ENCODE measurements at regions not wholly inside any gene's neighbourhood (a gene's known extent, or its start where the extent isn't known, plus 50 kb on each side); places are given as distances from the start of the nearest gene placed in this dataset.

DNA sequence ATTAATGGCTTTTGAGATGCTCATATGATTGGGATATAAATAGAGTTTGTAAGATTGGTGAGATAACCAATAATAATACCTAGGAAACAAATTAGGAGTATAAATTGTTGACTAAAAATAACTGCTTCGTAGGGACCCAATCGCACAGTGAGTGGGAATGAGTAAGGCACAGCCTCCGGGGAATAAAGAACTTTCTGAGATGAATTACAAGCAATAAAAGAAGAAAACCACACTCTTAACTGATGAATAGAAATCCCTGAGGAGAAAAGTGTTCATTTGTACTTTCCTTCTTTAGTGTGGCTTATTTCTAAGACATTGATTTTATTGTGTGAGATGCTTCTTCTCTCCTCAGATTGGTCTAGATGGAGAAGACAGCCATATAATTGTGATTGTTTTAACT lies 443.4 kb upstream of the PRMT6 start:
- Histone ChIP-seq H3K36me3 (ENCODE audit: control insufficient read depth, low read depth, low read length) (no peaks in the 10 kb centered on the region), H3K4me1 (ENCODE audit: control insufficient read depth, low read depth, low read length) (no peaks in the 10 kb centered on the region)

DNA sequence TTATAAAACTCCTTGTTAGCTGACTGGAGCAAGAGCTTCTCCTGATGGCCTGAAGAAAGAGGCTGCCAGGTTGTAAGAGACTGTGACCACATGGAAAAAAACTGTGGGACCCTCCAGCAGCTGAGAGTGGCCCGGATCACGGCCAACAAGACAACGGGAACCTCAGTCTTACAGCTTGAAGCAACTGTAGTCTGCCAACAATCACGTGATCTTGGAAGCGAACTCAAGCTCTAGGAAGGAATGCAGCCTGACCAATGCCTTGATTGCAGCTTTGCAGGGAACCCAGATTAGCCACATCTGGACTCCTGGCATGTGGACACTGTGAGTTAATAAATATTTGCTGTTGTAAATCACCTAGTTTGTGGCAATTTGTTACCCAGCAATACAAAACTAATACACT lies 442.6 kb upstream of the PRMT6 start:
- Histone ChIP-seq H3K36me3 (ENCODE audit: control insufficient read depth, low read depth, low read length) (no peaks in the 10 kb centered on the region), H3K4me1 (ENCODE audit: control insufficient read depth, low read depth, low read length) (no peaks in the 10 kb centered on the region), H3K27me3 (ENCODE audit: control insufficient read depth, insufficient read depth, low read length) (no peaks in the 10 kb centered on the region), H3K4me3 (ENCODE audit: low read length) (no peak overlapping the region), H3K9ac (ENCODE audit: low read length) (no peak overlapping the region), H3K27ac (ENCODE audit: low read length) (no peak overlapping the region), H3K9me3 (ENCODE audit: control insufficient read depth, low read depth, low read length) (no peaks in the 10 kb centered on the region)

More for the DNA sequence above, 443.4 kb upstream of the PRMT6 start:
- no peak overlapping the region for H3K9ac ChIP-seq (ENCODE audit: low read length)
- H3K9me3 ChIP-seq (ENCODE audit: control insufficient read depth, low read depth, low read length): no peaks in the 10 kb centered on the region
- H3K27ac ChIP-seq (ENCODE audit: low read length): no peak overlapping the region
- no peak overlapping the region for H3K4me3 ChIP-seq (ENCODE audit: low read length)
- no peaks in the 10 kb centered on the region for H3K27me3 ChIP-seq (ENCODE audit: control insufficient read depth, insufficient read depth, low read length)

DNA sequence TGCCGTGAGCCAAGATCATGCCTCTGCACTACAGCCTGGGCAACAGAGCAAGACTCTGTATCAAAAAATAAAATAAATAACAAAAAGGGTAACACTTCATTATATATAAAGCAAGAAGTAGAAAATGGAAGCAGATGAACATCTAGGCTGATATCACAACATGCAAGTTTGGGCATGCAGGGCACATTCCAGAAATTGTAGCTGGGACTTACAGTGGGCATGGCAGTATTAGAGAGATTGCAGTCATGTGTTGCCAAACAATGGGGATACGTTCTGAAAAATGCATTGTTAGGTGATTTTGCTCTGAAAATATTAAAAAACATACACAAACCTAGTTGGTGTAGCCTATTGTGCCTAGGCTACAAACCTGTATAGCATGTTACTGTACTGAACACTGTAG lies 441.0 kb upstream of the PRMT6 start:
- H3K9me3 ChIP-seq (ENCODE audit: control insufficient read depth, low read depth, low read length): no peaks in the 10 kb centered on the region
- no peaks in the 10 kb centered on the region for H3K36me3 ChIP-seq (ENCODE audit: control insufficient read depth, low read depth, low read length)
- no peak overlapping the region for H3K4me3 ChIP-seq (ENCODE audit: low read length)
- no peaks in the 10 kb centered on the region for H3K4me1 ChIP-seq (ENCODE audit: control insufficient read depth, low read depth, low read length)
- no peak overlapping the region for H3K9ac ChIP-seq (ENCODE audit: low read length)
- no peaks in the 10 kb centered on the region for H3K27me3 ChIP-seq (ENCODE audit: control insufficient read depth, insufficient read depth, low read length)
- no peak overlapping the region for H3K27ac ChIP-seq (ENCODE audit: low read length)

DNA sequence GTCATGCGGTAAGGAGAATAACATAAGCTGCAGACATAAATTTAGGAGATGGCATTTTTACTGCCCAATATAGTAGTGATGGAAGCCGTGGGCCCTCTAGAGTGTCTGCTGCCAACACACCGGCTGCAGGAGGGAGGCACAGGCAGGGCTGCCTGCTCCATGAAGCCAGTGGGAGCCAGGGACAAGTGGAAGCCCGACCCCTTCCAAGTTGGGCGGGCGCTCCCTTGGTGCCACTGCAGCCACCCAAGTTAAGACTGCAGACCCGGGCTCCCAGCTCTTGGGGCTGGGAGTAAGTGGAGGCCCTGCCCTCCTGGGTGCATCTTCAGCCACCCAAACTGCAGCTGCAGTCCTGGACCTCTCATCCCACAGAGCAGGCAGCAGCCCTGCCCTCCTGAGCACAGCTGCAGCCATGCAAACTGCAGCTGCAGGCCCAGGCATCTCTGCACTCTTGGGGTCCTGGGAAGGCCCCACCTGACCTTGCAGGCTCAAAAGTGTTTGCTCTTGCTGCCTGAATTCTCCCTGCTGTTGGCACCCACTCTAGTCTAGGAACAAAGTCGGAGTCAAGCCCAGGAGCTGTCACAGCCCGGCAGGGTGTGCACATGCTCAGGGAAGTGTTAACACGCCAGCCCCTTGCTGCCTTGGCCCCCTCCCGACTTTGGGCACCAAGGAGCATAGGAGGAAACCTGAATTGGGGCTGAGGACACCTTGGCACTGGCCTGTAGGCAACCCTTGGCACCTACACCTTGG lies 437.2 kb upstream of the PRMT6 start:
- Histone ChIP-seq H3K9ac (ENCODE audit: low read length) (no peak overlapping the region), H3K4me1 (ENCODE audit: control insufficient read depth, low read depth, low read length) (no peaks in the 10 kb centered on the region), H3K27me3 (ENCODE audit: control insufficient read depth, insufficient read depth, low read length) (no peaks in the 10 kb centered on the region), H3K36me3 (ENCODE audit: control insufficient read depth, low read depth, low read length) (no peaks in the 10 kb centered on the region), H3K9me3 (ENCODE audit: control insufficient read depth, low read depth, low read length) (no peaks in the 10 kb centered on the region), H3K27ac (ENCODE audit: low read length) (no peak overlapping the region), H3K4me3 (ENCODE audit: low read length) (no peak overlapping the region)

DNA sequence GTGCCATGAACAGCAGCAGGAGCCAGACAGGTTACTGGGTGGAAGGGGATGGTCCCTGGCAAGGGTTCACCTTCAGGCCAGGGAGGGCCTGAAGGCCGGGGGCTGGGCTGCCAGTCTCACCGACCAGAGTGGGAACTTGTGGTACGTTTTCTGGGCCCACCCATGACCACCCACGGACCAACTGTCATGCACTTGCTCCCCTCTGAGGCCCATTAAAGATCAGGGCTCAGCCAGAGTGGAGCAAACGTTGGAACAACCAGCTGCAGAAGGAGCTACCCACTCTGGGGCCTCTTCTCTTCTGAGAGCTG lies 436.7 kb upstream of the PRMT6 start:
- Histone ChIP-seq H3K9me3 (ENCODE audit: control insufficient read depth, low read depth, low read length) (no peaks in the 10 kb centered on the region), H3K36me3 (ENCODE audit: control insufficient read depth, low read depth, low read length) (no peaks in the 10 kb centered on the region), H3K4me3 (ENCODE audit: low read length) (no peak overlapping the region), H3K27me3 (ENCODE audit: control insufficient read depth, insufficient read depth, low read length) (no peaks in the 10 kb centered on the region), H3K4me1 (ENCODE audit: control insufficient read depth, low read depth, low read length) (no peaks in the 10 kb centered on the region), H3K27ac (ENCODE audit: low read length) (no peak overlapping the region), H3K9ac (ENCODE audit: low read length) (no peak overlapping the region)

DNA sequence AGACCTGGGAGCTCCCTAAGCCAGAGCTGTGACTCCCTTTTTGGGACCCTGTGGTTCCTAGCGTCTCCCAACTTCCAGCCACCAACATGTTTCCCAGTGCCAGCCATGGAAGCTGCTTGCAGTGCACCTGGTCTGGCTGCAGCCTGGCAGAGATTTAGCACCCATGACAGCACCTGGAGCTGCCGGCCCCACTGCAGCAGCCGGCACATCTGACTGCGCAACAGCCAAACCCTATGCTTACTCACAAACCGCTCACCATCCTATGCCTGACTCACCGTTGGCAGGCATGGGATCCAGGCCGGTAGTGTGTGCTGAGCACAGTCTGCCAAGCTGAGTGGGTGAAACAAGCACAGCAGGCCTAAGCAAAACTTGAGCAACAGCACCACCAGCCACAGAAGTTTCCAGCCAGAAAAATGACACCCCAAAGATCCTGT lies 435.9 kb upstream of the PRMT6 start:
- Histone ChIP-seq H3K4me3 (ENCODE audit: low read length) (no peak overlapping the region), H3K4me1 (ENCODE audit: control insufficient read depth, low read depth, low read length) (no peaks in the 10 kb centered on the region), H3K9me3 (ENCODE audit: control insufficient read depth, low read depth, low read length) (no peaks in the 10 kb centered on the region), H3K27me3 (ENCODE audit: control insufficient read depth, insufficient read depth, low read length) (no peaks in the 10 kb centered on the region), H3K27ac (ENCODE audit: low read length) (no peak overlapping the region), H3K9ac (ENCODE audit: low read length) (no peak overlapping the region), H3K36me3 (ENCODE audit: control insufficient read depth, low read depth, low read length) (no peaks in the 10 kb centered on the region)

DNA sequence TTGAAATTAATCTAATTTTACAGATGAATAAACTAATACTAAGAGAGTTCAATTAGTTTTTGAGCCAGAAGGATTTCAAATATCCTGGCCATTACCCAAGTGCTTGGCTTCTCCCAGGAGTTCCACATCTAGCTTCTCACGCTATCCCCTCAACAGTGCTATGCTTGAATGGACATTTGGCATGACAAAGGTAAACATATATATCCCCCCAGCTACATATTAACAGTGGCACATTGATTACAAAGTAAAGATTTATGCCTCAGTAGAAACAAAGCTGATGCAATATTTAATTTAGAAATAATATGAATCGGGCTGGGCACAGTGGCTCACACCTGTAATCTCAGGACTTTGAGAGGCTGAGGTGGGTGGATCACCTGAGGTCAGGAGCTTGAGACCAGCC lies 434.6 kb upstream of the PRMT6 start:
- Histone ChIP-seq H3K4me1 (ENCODE audit: control insufficient read depth, low read depth, low read length) (no peaks in the 10 kb centered on the region), H3K4me3 (ENCODE audit: low read length) (no peak overlapping the region), H3K27ac (ENCODE audit: low read length) (no peak overlapping the region), H3K9ac (ENCODE audit: low read length) (no peak overlapping the region), H3K27me3 (ENCODE audit: control insufficient read depth, insufficient read depth, low read length) (no peaks in the 10 kb centered on the region), H3K36me3 (ENCODE audit: control insufficient read depth, low read depth, low read length) (no peaks in the 10 kb centered on the region), H3K9me3 (ENCODE audit: control insufficient read depth, low read depth, low read length) (no peaks in the 10 kb centered on the region)

DNA sequence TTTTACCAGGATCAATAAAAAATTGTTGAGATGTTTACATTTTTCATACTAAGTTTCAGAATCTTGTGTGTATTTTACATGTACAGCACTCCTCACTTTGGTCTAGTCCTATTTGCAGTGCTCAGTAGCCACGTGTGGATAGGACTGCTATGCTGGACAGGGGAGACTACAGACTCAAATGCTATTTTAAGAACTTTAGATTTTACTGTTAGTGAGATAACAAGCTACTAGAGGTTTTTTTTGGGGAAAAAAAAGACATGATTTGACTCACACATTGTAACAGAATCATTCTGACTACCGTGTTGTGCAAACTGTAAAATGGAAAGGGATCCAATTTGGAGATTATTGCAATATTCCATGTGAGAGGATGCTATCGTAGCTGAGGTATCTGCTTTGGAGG lies 418.9 kb upstream of the PRMT6 start:
- Histone ChIP-seq H3K4me1 (ENCODE audit: control insufficient read depth, low read depth, low read length) (no peaks in the 10 kb centered on the region), H3K27ac (ENCODE audit: low read length) (no peak overlapping the region), H3K9me3 (ENCODE audit: control insufficient read depth, low read depth, low read length) (no peaks in the 10 kb centered on the region), H3K36me3 (ENCODE audit: control insufficient read depth, low read depth, low read length) (no peaks in the 10 kb centered on the region), H3K27me3 (ENCODE audit: control insufficient read depth, insufficient read depth, low read length) (no peaks in the 10 kb centered on the region), H3K4me3 (ENCODE audit: low read length) (no peak overlapping the region), H3K9ac (ENCODE audit: low read length) (no peak overlapping the region)

DNA sequence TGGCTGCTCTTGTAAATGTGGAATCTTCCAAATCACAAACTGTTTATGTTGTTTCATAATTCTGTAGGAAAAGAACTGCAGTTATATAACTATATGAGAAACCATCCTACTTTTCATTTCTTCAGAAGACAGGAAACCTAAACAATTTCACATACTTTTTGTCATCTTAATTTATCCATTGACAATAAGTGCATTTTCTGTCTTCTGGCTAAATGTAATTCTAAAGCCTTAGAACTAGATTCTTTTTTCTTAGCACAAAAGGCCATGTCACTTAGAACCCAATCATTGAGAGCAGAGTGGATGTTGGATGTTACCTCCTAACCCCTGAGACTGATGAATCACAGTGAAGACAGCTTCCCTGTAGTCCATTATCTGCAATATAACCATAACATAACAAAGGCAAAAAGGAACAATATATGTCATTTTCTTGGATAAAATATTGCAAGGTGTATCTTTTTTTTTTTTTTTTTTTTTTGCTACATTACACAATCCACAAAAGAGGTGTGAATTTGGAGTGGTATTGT lies 410.2 kb upstream of the PRMT6 start:
- H3K9ac ChIP-seq (ENCODE audit: low read length): no peak overlapping the region
- no peaks in the 10 kb centered on the region for H3K9me3 ChIP-seq (ENCODE audit: control insufficient read depth, low read depth, low read length)
- H3K4me3 ChIP-seq (ENCODE audit: low read length): no peak overlapping the region
- no peaks in the 10 kb centered on the region for H3K4me1 ChIP-seq (ENCODE audit: control insufficient read depth, low read depth, low read length)
- H3K36me3 ChIP-seq (ENCODE audit: control insufficient read depth, low read depth, low read length): no peaks in the 10 kb centered on the region
- no peak overlapping the region for H3K27ac ChIP-seq (ENCODE audit: low read length)
- no peaks in the 10 kb centered on the region for H3K27me3 ChIP-seq (ENCODE audit: control insufficient read depth, insufficient read depth, low read length)

DNA sequence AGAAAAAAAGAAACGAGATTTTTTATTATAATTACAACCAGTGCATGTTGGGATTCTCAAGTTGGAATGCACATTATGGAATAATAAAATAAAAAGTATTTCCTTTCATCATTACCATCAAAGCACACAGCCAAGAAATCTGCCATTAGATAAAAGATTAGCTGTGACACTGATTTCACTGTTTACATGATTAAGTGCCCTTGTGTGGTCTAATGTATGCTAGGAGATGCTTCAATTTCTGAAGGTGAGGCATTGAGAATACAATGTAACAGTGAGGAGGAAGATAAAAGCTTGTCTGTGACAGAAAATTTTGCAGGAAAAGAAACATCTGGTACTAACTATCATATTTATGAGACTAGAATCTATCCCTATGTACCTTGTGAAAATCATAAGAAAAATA lies 409.7 kb upstream of the PRMT6 start:
- no peaks in the 10 kb centered on the region for H3K36me3 ChIP-seq (ENCODE audit: control insufficient read depth, low read depth, low read length)
- no peaks in the 10 kb centered on the region for H3K27me3 ChIP-seq (ENCODE audit: control insufficient read depth, insufficient read depth, low read length)
- H3K27ac ChIP-seq (ENCODE audit: low read length): no peak overlapping the region
- no peak overlapping the region for H3K4me3 ChIP-seq (ENCODE audit: low read length)
- H3K9ac ChIP-seq (ENCODE audit: low read length): no peak overlapping the region
- H3K4me1 ChIP-seq (ENCODE audit: control insufficient read depth, low read depth, low read length): no peaks in the 10 kb centered on the region
- no peaks in the 10 kb centered on the region for H3K9me3 ChIP-seq (ENCODE audit: control insufficient read depth, low read depth, low read length)

DNA sequence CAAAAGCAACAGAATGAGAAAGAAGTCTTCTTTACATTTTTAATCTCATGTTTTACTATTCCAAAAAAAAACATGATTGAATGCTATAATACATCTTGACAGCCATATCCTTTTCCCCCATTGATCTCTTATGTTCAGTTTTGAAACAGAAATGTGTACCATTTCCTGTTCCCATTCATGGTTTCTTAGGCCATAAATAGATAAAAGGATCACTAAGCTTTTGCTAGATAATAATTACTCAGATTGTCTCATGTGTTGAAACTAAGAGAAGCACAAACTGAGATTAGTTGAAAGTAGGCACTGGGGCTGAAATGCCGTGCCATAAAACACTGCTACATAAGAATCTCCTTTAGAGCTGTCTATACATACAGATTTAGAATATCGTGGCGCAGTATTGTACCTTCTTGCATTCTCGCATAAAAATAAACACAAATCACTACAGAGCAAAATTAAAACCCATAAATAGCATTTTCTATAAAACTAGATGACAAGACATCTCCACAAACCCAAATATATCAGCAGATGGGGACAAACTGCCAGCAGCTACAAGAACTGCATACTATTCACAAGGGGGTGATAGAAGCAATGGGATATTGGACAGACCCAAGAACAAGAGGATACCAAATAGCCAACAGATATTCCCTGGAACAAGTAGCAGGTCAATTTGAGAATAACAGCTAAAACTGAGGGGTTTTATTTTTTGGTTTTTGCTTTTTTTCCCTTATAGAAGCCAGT lies 405.3 kb upstream of the PRMT6 start:
- Histone ChIP-seq H3K9ac (ENCODE audit: low read length) (no peak overlapping the region), H3K4me3 (ENCODE audit: low read length) (no peak overlapping the region), H3K36me3 (ENCODE audit: control insufficient read depth, low read depth, low read length) (no peaks in the 10 kb centered on the region), H3K27me3 (ENCODE audit: control insufficient read depth, insufficient read depth, low read length) (no peaks in the 10 kb centered on the region), H3K9me3 (ENCODE audit: control insufficient read depth, low read depth, low read length) (no peaks in the 10 kb centered on the region), H3K27ac (ENCODE audit: low read length) (no peak overlapping the region), H3K4me1 (ENCODE audit: control insufficient read depth, low read depth, low read length) (no peaks in the 10 kb centered on the region)

Data from iPS-18a (cell line).